Duodenal mucosa (tissue), 2 donors: ENCODE measurements at regions not wholly inside any gene's neighbourhood (a gene's known extent, or its start where the extent isn't known, plus 50 kb on each side); places are given as distances from the start of the nearest gene placed in this dataset.

ENCODE experiments used
- H3K27ac ChIP-seq: one replicate; pipeline ENCODE4 v1.7.0; 2013; ENCODE audit warnings: low read depth, low read length
- H3K27me3 ChIP-seq, 2 donors: one replicate each; pipeline ENCODE4 v1.7.0; 2013; ENCODE audit warnings: low read length in 2 of 2, control low read depth in 1 of 2; ENCODE audit not compliant: insufficient read depth in 2 of 2, control insufficient read depth in 1 of 2
- H3K36me3 ChIP-seq, 2 donors: one replicate each; pipeline ENCODE4 v1.7.0; 2013; ENCODE audit warnings: low read length in 2 of 2, control low read depth in 1 of 2; ENCODE audit not compliant: insufficient read depth in 2 of 2, control insufficient read depth in 1 of 2
- H3K4me1 ChIP-seq, 2 donors: one replicate each; pipeline ENCODE4 v1.7.0; 2013; ENCODE audit warnings: low read length in 2 of 2, control low read depth in 1 of 2; ENCODE audit not compliant: insufficient read depth in 2 of 2, control insufficient read depth in 1 of 2
- H3K4me3 ChIP-seq, 2 donors: one replicate each; pipeline ENCODE4 v1.7.0; 2013; ENCODE audit warnings: low read length in 2 of 2, low read depth in 1 of 2
- H3K9ac ChIP-seq, 2 donors: one replicate each; pipeline ENCODE4 v1.7.0; 2013; ENCODE audit warnings: low read length in 2 of 2, low read depth in 1 of 2
- H3K9me3 ChIP-seq, 2 donors: one replicate each; pipeline ENCODE4 v1.7.0; 2013; ENCODE audit warnings: low read length in 2 of 2, control low read depth in 1 of 2; ENCODE audit not compliant: control insufficient read depth in 1 of 2

GRCh38 chr9:120156376-120156775 is 423.6 kb downstream of the CDK5RAP2 start:
- no peaks in the 10 kb centered on the region for H3K27me3 ChIP-seq
- H3K9me3 ChIP-seq = no peaks in the 10 kb centered on the region
- no peaks in the 10 kb centered on the region for H3K4me1 ChIP-seq
- H3K9ac ChIP-seq = no peak overlapping the region
- H3K4me3 ChIP-seq = no peak overlapping the region
- no peaks in the 10 kb centered on the region for H3K36me3 ChIP-seq
- no peak overlapping the region for H3K27ac ChIP-seq

DNA sequence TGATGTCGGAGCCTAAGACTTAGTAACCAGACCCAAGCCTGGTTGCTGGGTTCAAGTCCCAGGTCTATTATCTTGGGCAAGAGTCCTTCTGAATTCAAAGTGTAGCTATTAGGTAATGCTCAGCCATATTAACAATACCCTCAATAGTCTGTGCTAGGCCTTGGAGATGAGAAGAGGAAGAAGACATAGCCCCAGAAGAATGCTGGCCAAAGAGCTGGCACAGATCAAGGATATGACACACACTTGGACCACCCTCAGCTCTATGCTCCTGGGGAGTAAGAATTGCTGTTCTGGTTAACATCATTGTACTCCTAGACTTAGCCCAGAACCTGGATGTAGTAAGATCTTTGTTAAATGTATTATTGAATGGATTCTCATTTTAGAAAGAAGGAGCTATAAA is 426.7 kb downstream of the CDK5RAP2 start:
- no peak overlapping the region for H3K9ac ChIP-seq
- H3K27me3 ChIP-seq = no peaks in the 10 kb centered on the region
- no peaks in the 10 kb centered on the region for H3K4me1 ChIP-seq

DNA sequence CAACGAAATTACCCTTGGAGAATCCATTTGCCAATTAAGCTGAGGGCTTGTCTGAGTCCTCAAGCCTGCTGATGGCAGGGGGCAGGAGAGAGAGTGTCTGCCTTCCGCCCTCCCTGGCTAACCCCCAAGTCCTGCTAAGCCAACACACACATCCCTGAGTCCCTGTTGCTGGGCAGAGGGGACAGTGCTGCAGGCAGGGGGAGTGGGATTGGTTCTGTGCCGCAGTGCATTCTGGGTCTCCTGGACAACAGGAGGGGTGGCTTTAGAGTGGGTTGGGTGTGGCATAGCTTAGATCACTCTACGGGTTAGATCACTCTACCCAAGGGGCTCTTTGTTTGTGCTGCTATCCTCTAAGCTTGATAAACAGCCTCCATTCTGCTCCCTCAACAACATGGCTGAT is 427.7 kb downstream of the CDK5RAP2 start:
- Histone ChIP-seq H3K4me1 (no peaks in the 10 kb centered on the region), H3K9ac (no peak overlapping the region), H3K27me3 (no peaks in the 10 kb centered on the region), H3K36me3 (no peaks in the 10 kb centered on the region), H3K9me3 (no peaks in the 10 kb centered on the region), H3K27ac (no peak overlapping the region), H3K4me3 (no peak overlapping the region)

More for the DNA sequence above, 426.7 kb downstream of the CDK5RAP2 start:
- Histone ChIP-seq H3K4me3 (no peak overlapping the region), H3K36me3 (no peaks in the 10 kb centered on the region), H3K27ac (no peak overlapping the region), H3K9me3 (no peaks in the 10 kb centered on the region)

DNA sequence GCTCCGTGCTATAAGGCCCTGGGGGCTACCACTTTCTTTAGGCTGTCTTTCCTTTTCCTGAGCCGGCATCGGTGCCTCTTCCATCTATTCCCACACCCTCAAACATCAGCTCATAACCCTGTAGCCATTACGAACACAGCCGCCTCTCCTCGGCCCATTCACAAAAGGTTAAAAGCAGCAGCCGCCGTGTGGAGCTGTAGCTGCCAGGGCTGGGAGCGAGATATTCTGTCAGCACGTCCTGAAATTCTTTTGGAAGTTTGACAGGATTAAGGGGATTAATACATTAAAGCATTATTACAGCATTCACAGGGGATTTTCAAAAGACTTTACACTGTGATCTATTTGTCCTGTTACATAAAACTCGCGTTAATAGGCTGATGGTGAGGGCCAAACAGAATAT is 428.2 kb downstream of the CDK5RAP2 start:
- Histone ChIP-seq H3K4me1 (no peaks in the 10 kb centered on the region), H3K9ac (no peak overlapping the region), H3K36me3 (no peaks in the 10 kb centered on the region), H3K4me3 (no peak overlapping the region), H3K27ac (no peak overlapping the region), H3K9me3 (no peaks in the 10 kb centered on the region), H3K27me3 (no peaks in the 10 kb centered on the region)

GRCh38 chr9:120151149-120151548 is 428.8 kb downstream of the CDK5RAP2 start:
- H3K9me3 ChIP-seq = no peaks in the 10 kb centered on the region
- H3K27ac ChIP-seq = no peak overlapping the region
- no peaks in the 10 kb centered on the region for H3K27me3 ChIP-seq
- no peak overlapping the region for H3K9ac ChIP-seq
- H3K4me3 ChIP-seq = no peak overlapping the region
- no peaks in the 10 kb centered on the region for H3K36me3 ChIP-seq
- H3K4me1 ChIP-seq = no peaks in the 10 kb centered on the region

- Histone ChIP-seq H3K4me3 (no peak overlapping the region), H3K4me1 (no peaks in the 10 kb centered on the region), H3K9me3 (no peaks in the 10 kb centered on the region), H3K27me3 (no peaks in the 10 kb centered on the region), H3K36me3 (no peaks in the 10 kb centered on the region), H3K9ac (no peak overlapping the region), H3K27ac (no peak overlapping the region)
Measured at GRCh38 chr9:120138955-120139354, 441.0 kb downstream of the CDK5RAP2 start.

DNA sequence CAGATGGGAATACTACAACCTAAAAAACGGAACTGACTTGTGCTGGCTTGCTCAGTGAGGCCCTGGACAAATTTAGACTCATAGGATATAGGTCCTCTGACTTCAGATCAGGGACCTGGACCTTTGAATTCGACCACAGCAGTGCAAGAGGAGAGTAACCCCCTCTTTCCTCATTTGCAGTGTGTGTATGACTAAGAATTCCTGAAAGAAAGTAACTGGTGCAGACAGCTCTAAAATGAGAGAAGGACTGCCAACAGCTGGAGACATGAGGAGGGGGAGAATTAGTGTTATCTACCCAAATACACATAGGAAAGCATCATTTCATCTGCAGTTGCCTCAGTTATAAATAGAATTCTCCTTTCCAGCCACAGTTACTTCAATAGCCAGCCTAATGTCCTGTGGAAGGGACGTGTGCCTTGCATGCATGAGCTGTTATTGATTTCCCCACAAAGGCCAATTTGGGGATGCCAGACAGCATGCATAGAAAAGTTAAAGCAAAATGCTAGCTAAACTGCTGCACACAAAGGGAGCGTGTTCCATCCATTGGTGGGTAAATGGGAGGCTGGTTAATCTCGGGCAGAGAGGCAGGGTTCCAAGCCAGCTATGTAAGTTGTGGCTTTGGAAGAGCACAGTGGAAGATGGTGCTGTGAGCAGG is 442.7 kb downstream of the CDK5RAP2 start:
- no peak overlapping the region for H3K27ac ChIP-seq
- no peaks in the 10 kb centered on the region for H3K4me1 ChIP-seq
- no peaks in the 10 kb centered on the region for H3K27me3 ChIP-seq
- no peak overlapping the region for H3K4me3 ChIP-seq
- no peaks in the 10 kb centered on the region for H3K9me3 ChIP-seq
- H3K9ac ChIP-seq = no peak overlapping the region
- no peaks in the 10 kb centered on the region for H3K36me3 ChIP-seq

GRCh38 chr9:120136696-120137095 is 443.3 kb downstream of the CDK5RAP2 start:
- Histone ChIP-seq H3K27me3 (no peaks in the 10 kb centered on the region), H3K4me3 (no peak overlapping the region), H3K4me1 (no peaks in the 10 kb centered on the region), H3K9ac (no peak overlapping the region), H3K9me3 (no peaks in the 10 kb centered on the region), H3K36me3 (no peaks in the 10 kb centered on the region), H3K27ac (no peak overlapping the region)

DNA sequence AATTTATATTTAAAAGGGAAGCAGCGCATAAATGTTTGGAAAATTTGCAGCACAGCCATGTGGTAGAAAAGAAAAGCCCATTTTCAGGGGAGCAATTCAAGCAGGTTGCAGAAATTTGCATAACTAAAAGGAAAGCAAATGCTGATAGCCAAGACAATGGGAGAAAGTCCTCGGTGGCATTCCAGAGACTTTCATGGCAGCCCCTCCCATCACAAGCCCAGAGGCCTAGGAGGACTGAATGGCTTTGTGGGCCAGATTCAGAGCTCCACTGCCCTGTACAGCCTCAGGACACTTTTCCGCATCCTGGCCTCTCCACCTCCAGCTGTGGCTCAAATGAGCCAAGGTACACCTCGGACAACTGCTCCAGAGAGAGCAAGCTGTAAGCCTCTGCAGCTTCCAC is 462.9 kb downstream of the CDK5RAP2 start:
- Histone ChIP-seq H3K9ac (no peak overlapping the region), H3K27ac (no peak overlapping the region), H3K27me3 (no peaks in the 10 kb centered on the region), H3K4me1 (no peaks in the 10 kb centered on the region), H3K4me3 (no peak overlapping the region), H3K36me3 (no peaks in the 10 kb centered on the region), H3K9me3 (peaks cover 0 to 2% of the 10 kb centered on the region in 2 donors)

DNA sequence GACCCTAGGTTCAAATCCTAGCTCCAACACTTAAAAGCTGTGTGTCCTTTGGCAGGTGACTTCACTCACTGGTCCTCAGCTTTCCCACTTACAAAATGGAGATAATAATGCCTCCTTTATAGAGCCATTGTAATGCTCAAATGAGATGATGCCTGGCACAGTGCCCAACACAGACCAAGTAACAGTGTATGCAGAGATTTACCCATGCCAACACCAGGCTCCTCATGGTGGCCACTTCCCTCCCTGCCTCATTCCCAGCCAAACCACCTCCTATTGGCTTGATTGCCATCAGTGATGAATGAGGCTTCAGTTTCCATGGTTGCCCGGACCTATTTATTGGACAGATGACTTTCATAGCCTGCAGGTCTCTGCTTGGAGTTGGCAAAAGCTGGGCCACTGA is 469.4 kb downstream of the CDK5RAP2 start:
- Histone ChIP-seq H3K9ac (no peak overlapping the region), H3K27me3 (no peaks in the 10 kb centered on the region), H3K36me3 (no peaks in the 10 kb centered on the region), H3K4me3 (no peak overlapping the region), H3K27ac (no peak overlapping the region), H3K4me1 (no peaks in the 10 kb centered on the region), H3K9me3 (no peaks in the 10 kb centered on the region)

- no peak overlapping the region for H3K4me3 ChIP-seq
- H3K27ac ChIP-seq = no peak overlapping the region
- no peaks in the 10 kb centered on the region for H3K4me1 ChIP-seq
- H3K36me3 ChIP-seq = no peaks in the 10 kb centered on the region
- H3K27me3 ChIP-seq = no peaks in the 10 kb centered on the region
- no peak overlapping the region for H3K9ac ChIP-seq
- H3K9me3 ChIP-seq = no peaks in the 10 kb centered on the region
Measured at GRCh38 chr9:120109242-120109641, 470.7 kb downstream of the CDK5RAP2 start.
